ENCODE measurements at regions not wholly inside any gene's neighbourhood (a gene's known extent, or its start where the extent isn't known, plus 50 kb on each side); places are given as distances from the start of the nearest gene placed in this dataset.

DNA sequence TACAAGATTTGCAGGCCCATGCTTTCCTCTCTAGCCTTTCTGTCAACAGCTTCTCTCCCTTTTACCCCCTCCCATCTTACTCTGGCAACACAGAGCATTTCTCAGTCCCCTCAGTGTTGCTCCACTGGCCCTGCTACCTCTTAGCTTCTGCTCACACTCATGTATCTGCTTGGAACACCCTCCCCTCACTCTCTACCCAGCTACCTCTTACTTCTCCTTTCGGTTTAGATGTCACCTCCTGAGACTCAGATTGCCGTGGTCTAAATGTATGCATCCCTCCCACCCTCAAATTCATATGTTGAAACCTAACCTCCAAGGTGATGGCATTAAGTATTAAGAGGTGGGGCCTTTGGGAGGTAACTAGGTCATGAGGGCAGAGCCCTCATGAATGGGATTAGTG lies 80.1 kb downstream of the FOXD2 start:
- H3K56ac ChIP-seq (ENCODE audit: insufficient read length, low read depth, low read length): no peak overlapping the region
- no CpG with 5 or more reads among the region's 2 CpGs for WGBS (ENCODE audit: extremely low coverage, insufficient read length, low lambda C conversion rate)
- no peak overlapping the region for H2AK5ac ChIP-seq (ENCODE audit: insufficient read length, low read length)
- H3K9ac ChIP-seq (ENCODE audit: extremely low read depth, insufficient read length, low read length): no peak overlapping the region
- no peak for DNase-seq
- Mint-ChIP-seq H3K36me3 (ENCODE audit: insufficient read depth in 1 of 3, low read depth in 3 of 3) (peaks cover 0 to 2% (median 0%) of the 10 kb centered on the region in 3 experiments; a peak in 1 of 7 replicates), H3K27ac (no peak overlapping the region), H3K4me3 (no peak overlapping the region), H3K9me3 (peaks cover 5 to 9% of the 10 kb centered on the region in 2 experiments; a peak in 3 of 5 replicates), H3K27me3 (ENCODE audit: low read depth) (peaks cover 67% of the 10 kb centered on the region), H3K4me1 (peaks cover 0 to 2% of the 10 kb centered on the region in 2 experiments; a peak in 1 of 4 replicates)
- H4K5ac ChIP-seq (ENCODE audit: insufficient read length, low read depth, low read length): no peak overlapping the region
- no peak overlapping the region for H3K27ac ChIP-seq (ENCODE audit: insufficient read length, low read depth, low read length)
- peaks cover 2% of the 10 kb centered on the region; the same call in 1 of the 2 replicates for H3K4me1 ChIP-seq (ENCODE audit: insufficient read depth, low read length)
- no peak overlapping the region for H2BK120ac ChIP-seq (ENCODE audit: low read depth, low read length, poor library complexity, severe bottlenecking)
- no peak overlapping the region for H3K4ac ChIP-seq (ENCODE audit: low read depth, low read length)
- no peak overlapping the region for H3T11ph ChIP-seq (ENCODE audit: low read length)
- H3K4me2 ChIP-seq (ENCODE audit: insufficient read depth, insufficient read length, low read length): no peak overlapping the region
- no peaks in the 10 kb centered on the region for H4K20me1 ChIP-seq (ENCODE audit: control insufficient read depth, insufficient read depth, insufficient read length)
- no peak overlapping the region for H2BK5ac ChIP-seq (ENCODE audit: insufficient read length, low read length)
- H3K23me2 ChIP-seq (ENCODE audit: insufficient read length, low read depth, low read length, poor library complexity, severe bottlenecking): no peaks in the 10 kb centered on the region
- H3K9me3 ChIP-seq (ENCODE audit: control insufficient read depth, low read depth, low read length): no peaks in the 10 kb centered on the region
- H3K79me2 ChIP-seq (ENCODE audit: insufficient read depth, low read length): no peaks in the 10 kb centered on the region
- no peak overlapping the region for H2BK20ac ChIP-seq (ENCODE audit: low read depth, low read length, poor library complexity, severe bottlenecking)
- no peak overlapping the region for H2BK15ac ChIP-seq (ENCODE audit: low read depth, low read length)
- no peak overlapping the region for H4K91ac ChIP-seq (ENCODE audit: insufficient read length, low read depth, low read length)
- H4K8ac ChIP-seq (replicated peaks; ENCODE audit: insufficient read length, low read depth, low read length): no peak overlapping the region
- H3K18ac ChIP-seq (ENCODE audit: insufficient read length, low read depth, low read length): no peak overlapping the region
- H3K23ac ChIP-seq (ENCODE audit: insufficient read length, low read depth, low read length): no peak overlapping the region
- no peak overlapping the region for H3K14ac ChIP-seq (ENCODE audit: insufficient read depth, low read length)
- H3K27me3 ChIP-seq (ENCODE audit: insufficient read depth, low read length): peaks cover 3% of the 10 kb centered on the region; the same call in 1 of the 2 replicates
- H2BK12ac ChIP-seq (ENCODE audit: insufficient read length, low read depth, low read length): no peak overlapping the region
- TF ChIP-seq, protein P1, sequence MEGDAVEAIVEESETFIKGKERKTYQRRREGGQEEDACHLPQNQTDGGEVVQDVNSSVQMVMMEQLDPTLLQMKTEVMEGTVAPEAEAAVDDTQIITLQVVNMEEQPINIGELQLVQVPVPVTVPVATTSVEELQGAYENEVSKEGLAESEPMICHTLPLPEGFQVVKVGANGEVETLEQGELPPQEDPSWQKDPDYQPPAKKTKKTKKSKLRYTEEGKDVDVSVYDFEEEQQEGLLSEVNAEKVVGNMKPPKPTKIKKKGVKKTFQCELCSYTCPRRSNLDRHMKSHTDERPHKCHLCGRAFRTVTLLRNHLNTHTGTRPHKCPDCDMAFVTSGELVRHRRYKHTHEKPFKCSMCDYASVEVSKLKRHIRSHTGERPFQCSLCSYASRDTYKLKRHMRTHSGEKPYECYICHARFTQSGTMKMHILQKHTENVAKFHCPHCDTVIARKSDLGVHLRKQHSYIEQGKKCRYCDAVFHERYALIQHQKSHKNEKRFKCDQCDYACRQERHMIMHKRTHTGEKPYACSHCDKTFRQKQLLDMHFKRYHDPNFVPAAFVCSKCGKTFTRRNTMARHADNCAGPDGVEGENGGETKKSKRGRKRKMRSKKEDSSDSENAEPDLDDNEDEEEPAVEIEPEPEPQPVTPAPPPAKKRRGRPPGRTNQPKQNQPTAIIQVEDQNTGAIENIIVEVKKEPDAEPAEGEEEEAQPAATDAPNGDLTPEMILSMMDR (conservative IDR thresholded peaks at IDR 0.05): no peak
- no peak overlapping the region for H2AFZ ChIP-seq (ENCODE audit: low read length)
- H3K79me1 ChIP-seq (ENCODE audit: insufficient read depth, low read depth, low read length, poor library complexity, severe bottlenecking): no peaks in the 10 kb centered on the region

Data from H9 (cell line).